ENCODE measurements at regions not wholly inside any gene's neighbourhood (a gene's known extent, or its start where the extent isn't known, plus 50 kb on each side); places are given as distances from the start of the nearest gene placed in this dataset.

- TF ChIP-seq CTCF (IDR thresholded peaks at IDR 0.05), result no peak
- TF ChIP-seq POLR2A (IDR thresholded peaks at IDR 0.05), result no peak
- H3K36me3 ChIP-seq (replicated peaks in 1 of 2; ENCODE audit: insufficient read depth in 1 of 2, low read depth in 2 of 2), result no peaks in the 10 kb centered on the region
- H3K27ac ChIP-seq, result no peak overlapping the region
- H3K27me3 ChIP-seq, result no peaks in the 10 kb centered on the region
- intact Hi-C loops (cut with DNase I), result no loop called here
- 74 to 81% methylated on average over 9 of the region's 9 CpGs for WGBS, 2 donors
- H3K4me1 ChIP-seq, result no peaks in the 10 kb centered on the region
- no peak for DNase-seq
- H3K9me3 ChIP-seq, result no peaks in the 10 kb centered on the region
- no peak overlapping the region for H3K4me3 ChIP-seq
- no peak for ATAC-seq
Observed at GRCh38 chr20:56828402-56828801, 199.3 kb downstream of the TFAP2C start.

GRCh38 chr20:56829788-56830385 lies 200.8 kb downstream of the TFAP2C start:
- Histone ChIP-seq H3K27ac (no peak overlapping the region), H3K4me1 (no peaks in the 10 kb centered on the region), H3K36me3 (replicated peaks in 1 of 2; ENCODE audit: insufficient read depth in 1 of 2, low read depth in 2 of 2) (no peaks in the 10 kb centered on the region), H3K27me3 (no peaks in the 10 kb centered on the region), H3K4me3 (no peak overlapping the region), H3K9me3 (no peaks in the 10 kb centered on the region)
- WGBS, 2 donors, result 3 to 7% methylated on average over 16 to 17 of the region's 17 CpGs
- ATAC-seq (no peak), DNase-seq (no peak)
- intact Hi-C loops (cut with DNase I), result no loop called here
- no peak for TF ChIP-seq CTCF (IDR thresholded peaks at IDR 0.05)
- no peak for TF ChIP-seq POLR2A (IDR thresholded peaks at IDR 0.05)

- H3K36me3 ChIP-seq (replicated peaks in 1 of 2; ENCODE audit: insufficient read depth in 1 of 2, low read depth in 2 of 2), result no peaks in the 10 kb centered on the region
- no peaks in the 10 kb centered on the region for H3K27me3 ChIP-seq
Observed at GRCh38 chr20:56831795-56832194, 202.7 kb downstream of the TFAP2C start.

GRCh38 chr20:56833427-56833826 lies 204.3 kb downstream of the TFAP2C start:
- Histone ChIP-seq H3K27me3 (no peaks in the 10 kb centered on the region), H3K9me3 (no peaks in the 10 kb centered on the region), H3K27ac (no peak overlapping the region), H3K4me1 (no peaks in the 10 kb centered on the region), H3K36me3 (replicated peaks in 1 of 2; ENCODE audit: insufficient read depth in 1 of 2, low read depth in 2 of 2) (no peaks in the 10 kb centered on the region), H3K4me3 (no peak overlapping the region)
- no peak for ATAC-seq
- no peak for DNase-seq
- intact Hi-C loops (cut with DNase I), result no loop called here
- TF ChIP-seq CTCF (IDR thresholded peaks at IDR 0.05), result no peak
- TF ChIP-seq POLR2A (IDR thresholded peaks at IDR 0.05), result no peak
- WGBS, 2 donors, result 34 to 39% methylated on average over 5 of the region's 5 CpGs

More at GRCh38 chr20:56831795-56832194, 202.7 kb downstream of the TFAP2C start:
- DNase-seq (no peak), ATAC-seq (no peak)
- H3K4me3 ChIP-seq, result no peak overlapping the region
- H3K27ac ChIP-seq, result no peak overlapping the region
- whole genome bisulfite sequencing, 2 donors, result 52 to 54% methylated on average over 4 of the region's 4 CpGs
- H3K4me1 ChIP-seq, result no peaks in the 10 kb centered on the region
- intact Hi-C loops (cut with DNase I), result no loop called here
- H3K9me3 ChIP-seq, result no peaks in the 10 kb centered on the region
- TF ChIP-seq CTCF (IDR thresholded peaks at IDR 0.05), result no peak
- no peak for TF ChIP-seq POLR2A (IDR thresholded peaks at IDR 0.05)

DNA sequence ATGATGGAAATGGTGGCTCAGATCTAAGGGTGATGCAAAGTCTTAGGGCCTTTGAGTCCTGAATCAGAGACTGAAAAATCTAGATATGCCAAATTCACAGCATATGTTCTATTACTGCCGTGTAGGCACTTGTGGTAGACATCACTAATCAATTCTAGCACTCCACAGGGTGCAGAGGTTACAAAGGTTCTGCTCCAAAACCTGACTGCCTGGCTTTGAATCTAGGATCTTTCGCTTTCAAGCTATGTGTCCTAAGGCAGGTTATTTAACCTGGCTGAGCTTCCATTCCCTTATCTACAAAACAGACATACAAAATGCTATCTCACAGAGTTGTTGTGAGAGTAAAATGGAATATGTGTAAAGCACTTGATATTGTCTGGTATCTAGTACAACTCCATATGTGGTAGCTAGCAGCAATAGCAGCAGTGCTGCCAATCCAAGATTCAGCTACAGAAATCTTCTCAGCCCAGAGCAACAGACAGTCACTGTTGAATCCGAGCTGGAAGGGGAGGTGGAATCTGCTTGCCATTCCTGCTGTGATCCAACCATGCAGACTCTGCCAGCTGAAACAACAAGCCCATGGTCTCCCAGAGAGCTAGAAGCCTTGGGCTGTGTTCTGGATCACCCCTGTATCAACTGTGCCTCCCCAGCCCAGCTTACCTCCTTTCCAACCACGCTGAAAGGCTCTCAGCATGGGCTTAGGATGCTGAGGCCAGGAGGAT lies 206.9 kb downstream of the TFAP2C start:
- ATAC-seq (no peak), DNase-seq (no peak)
- Histone ChIP-seq H3K36me3 (replicated peaks in 1 of 2; ENCODE audit: insufficient read depth in 1 of 2, low read depth in 2 of 2) (no peaks in the 10 kb centered on the region), H3K27ac (no peak overlapping the region), H3K4me3 (no peak overlapping the region), H3K9me3 (no peaks in the 10 kb centered on the region), H3K27me3 (no peaks in the 10 kb centered on the region), H3K4me1 (no peaks in the 10 kb centered on the region)
- 37 to 38% methylated on average over 4 of the region's 4 CpGs for WGBS, 2 donors
- intact Hi-C loops (cut with DNase I), result no loop called here
- TF ChIP-seq CTCF (IDR thresholded peaks at IDR 0.05), result no peak
- no peak for TF ChIP-seq POLR2A (IDR thresholded peaks at IDR 0.05)
